Sigmoid colon (tissue), 4 donors: ENCODE measurements at regions not wholly inside any gene's neighbourhood (a gene's known extent, or its start where the extent isn't known, plus 50 kb on each side); places are given as distances from the start of the nearest gene placed in this dataset.

Experiments used
- CTCF ChIP-seq, 4 experiments: fragments of 450-650 bp in 3 of 4; fragments of 200-600 bp in 1 of 4; IDR thresholded peaks; one replicate each; pipeline ENCODE4 v1.5.1; 2016 to 2019; ENCODE audit warnings: antibody characterized with exemption in 4 of 4, mild to moderate bottlenecking in 3 of 4, moderate library complexity in 2 of 4
- EP300 ChIP-seq, 4 donors: sonication (generic); formaldehyde crosslinking; IDR thresholded peaks; one replicate each; pipeline ENCODE4 v1.6.1; 2017; ENCODE audit warnings: antibody characterized with exemption in 4 of 4
- POLR2A ChIP-seq, 2 donors: fragments of 450-650 bp; IDR thresholded peaks; one replicate each; pipeline ENCODE4 v1.6.1; 2016; ENCODE audit warnings: antibody characterized with exemption in 2 of 2, mild to moderate bottlenecking in 2 of 2, moderate library complexity in 2 of 2
- POLR2AphosphoS5 ChIP-seq, 4 donors: sonication (generic); formaldehyde crosslinking; IDR thresholded peaks; one replicate each; pipeline ENCODE4 v1.6.1; 2017; ENCODE audit warnings: antibody characterized with exemption in 4 of 4

DNA sequence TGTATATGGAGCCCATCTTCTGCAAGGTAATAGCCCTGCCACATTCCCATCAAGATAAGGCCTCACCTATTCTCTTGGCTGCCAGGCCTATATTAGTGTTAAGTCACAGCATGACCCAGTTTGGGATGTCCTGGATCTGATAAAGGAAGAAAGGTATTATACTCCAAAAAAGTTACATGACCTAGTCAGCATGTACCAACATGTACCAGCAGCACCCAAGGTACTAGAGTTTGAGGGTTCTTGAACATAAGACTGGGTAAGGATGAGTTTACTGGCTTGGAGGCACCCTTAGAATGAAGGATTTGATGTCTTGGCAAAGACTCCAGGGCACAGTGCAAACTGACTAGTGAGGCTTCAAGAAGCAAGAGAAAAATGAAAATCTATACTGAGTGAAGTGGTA lies 232.5 kb downstream of the SQOR start:
- TF ChIP-seq CTCF (IDR thresholded peaks at IDR 0.05) (no peak), POLR2A (IDR thresholded peaks at IDR 0.05) (no peak), EP300 (IDR thresholded peaks at IDR 0.05) (no peak), POLR2AphosphoS5 (IDR thresholded peaks at IDR 0.05) (no peak)
